BE2C (cell line): ENCODE measurements at regions not wholly inside any gene's neighbourhood (a gene's known extent, or its start where the extent isn't known, plus 50 kb on each side); places are given as distances from the start of the nearest gene placed in this dataset.

Experiments
- DNase-seq: peaks from one replicate; pipeline ENCODE4 v3.0.0-alpha.2; 2020
- H3K27me3 ChIP-seq: fragments of 250-450 bp; sonication (Bioruptor Pico); 2 replicates; pipeline ENCODE4 v1.5.1; 2020; ENCODE audit warnings: mild to moderate bottlenecking
- H3K36me3 ChIP-seq: fragments of 250-450 bp; sonication (Bioruptor Pico); 2 replicates; pipeline ENCODE4 v1.5.1; 2020; ENCODE audit warnings: mild to moderate bottlenecking
- H3K4me1 ChIP-seq: fragments of 250-450 bp; sonication (Bioruptor Pico); 2 replicates; pipeline ENCODE4 v1.5.1; 2020
- H3K4me3 ChIP-seq: 2 replicates; pipeline ENCODE4 v1.5.1; 2011; ENCODE audit warnings: low read depth, low read length
- H3K9me3 ChIP-seq: fragments of 250-450 bp; sonication (Bioruptor Pico); 2 replicates; pipeline ENCODE4 v1.5.1; 2020
- TF ChIP-seq, protein P1 (sequence below): IDR thresholded peaks from 2 replicates; pipeline ENCODE4 v1.5.1; 2012; ENCODE audit warnings: mild to moderate bottlenecking, low read depth, low read length

DNA sequence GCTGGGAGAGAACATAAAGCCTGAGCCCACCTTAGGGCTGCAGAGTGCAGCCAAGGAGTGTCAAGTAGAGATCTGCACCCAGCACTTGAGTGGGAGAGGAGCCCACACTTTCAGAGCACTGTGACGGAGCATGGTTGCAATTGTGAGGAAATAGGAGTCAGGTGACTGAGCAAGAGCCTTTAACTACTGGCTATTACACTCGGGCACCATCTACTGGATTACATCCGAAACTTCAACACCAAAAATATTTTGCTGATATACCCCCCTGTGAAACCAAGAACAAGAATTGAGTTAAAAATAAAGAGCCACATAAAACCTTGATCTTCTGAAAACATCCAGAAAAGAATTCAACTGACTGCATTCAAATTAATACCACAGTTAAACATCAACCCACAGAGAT lies 657.9 kb downstream of the NXPH1 start:
- H3K27me3 ChIP-seq, result no peaks in the 10 kb centered on the region
- no peaks in the 10 kb centered on the region for H3K4me1 ChIP-seq
- no peaks in the 10 kb centered on the region for H3K9me3 ChIP-seq
- no peak for DNase-seq
- no peaks in the 10 kb centered on the region for H3K36me3 ChIP-seq
- H3K4me3 ChIP-seq, result no peak overlapping the region
- TF ChIP-seq, protein P1, sequence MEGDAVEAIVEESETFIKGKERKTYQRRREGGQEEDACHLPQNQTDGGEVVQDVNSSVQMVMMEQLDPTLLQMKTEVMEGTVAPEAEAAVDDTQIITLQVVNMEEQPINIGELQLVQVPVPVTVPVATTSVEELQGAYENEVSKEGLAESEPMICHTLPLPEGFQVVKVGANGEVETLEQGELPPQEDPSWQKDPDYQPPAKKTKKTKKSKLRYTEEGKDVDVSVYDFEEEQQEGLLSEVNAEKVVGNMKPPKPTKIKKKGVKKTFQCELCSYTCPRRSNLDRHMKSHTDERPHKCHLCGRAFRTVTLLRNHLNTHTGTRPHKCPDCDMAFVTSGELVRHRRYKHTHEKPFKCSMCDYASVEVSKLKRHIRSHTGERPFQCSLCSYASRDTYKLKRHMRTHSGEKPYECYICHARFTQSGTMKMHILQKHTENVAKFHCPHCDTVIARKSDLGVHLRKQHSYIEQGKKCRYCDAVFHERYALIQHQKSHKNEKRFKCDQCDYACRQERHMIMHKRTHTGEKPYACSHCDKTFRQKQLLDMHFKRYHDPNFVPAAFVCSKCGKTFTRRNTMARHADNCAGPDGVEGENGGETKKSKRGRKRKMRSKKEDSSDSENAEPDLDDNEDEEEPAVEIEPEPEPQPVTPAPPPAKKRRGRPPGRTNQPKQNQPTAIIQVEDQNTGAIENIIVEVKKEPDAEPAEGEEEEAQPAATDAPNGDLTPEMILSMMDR, result peak; percentile 22

DNA sequence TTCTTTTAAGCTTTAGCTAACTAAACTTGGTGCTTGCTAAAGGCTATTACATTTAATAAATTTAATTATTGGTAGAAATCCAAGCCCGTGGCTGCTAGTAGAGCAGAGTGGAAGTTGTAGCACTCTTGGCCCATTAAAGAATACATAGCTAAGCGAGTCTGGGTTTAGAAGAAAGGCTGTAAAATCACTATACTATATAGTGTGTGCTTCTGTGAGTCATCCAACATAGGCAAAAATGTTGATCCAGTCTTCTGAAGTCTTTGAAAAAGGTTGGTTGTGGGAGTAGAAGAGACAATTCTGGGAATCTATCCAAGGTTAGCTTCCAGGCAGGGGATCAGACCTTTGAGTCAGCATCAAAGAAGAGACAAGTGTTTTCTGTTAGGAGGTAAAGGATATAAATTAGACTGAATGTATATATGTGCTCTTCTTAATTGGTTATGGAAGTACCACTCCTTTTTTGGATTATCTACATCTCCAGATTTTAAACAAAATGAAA lies 664.2 kb downstream of the NXPH1 start:
- Histone ChIP-seq H3K4me3 (no peak overlapping the region), H3K27me3 (no peaks in the 10 kb centered on the region), H3K36me3 (no peaks in the 10 kb centered on the region), H3K9me3 (no peaks in the 10 kb centered on the region), H3K4me1 (no peaks in the 10 kb centered on the region; the same call in 1 of the 2 replicates)
- TF ChIP-seq, protein P1, result no peak
- no peak for DNase-seq

DNA sequence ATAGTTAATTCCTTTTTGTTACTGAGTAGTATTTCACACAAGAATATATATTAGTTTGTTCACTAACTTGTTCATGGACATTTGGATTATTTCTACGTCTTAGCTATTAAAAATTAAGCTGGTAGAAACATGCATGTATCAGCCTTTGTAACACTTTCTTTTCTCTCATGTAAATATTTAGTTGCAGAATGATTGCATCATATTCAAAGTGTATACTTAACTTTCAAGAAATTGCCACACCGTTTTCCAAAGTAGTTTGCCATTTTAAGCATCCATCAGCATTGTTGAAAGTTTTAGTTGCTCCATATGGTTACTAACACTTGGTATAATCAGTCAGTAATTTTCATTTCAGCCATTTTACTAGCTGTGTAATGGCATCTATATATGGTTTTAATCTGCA lies 666.9 kb downstream of the NXPH1 start:
- Histone ChIP-seq H3K9me3 (no peaks in the 10 kb centered on the region), H3K4me1 (no peaks in the 10 kb centered on the region; the same call in 1 of the 2 replicates), H3K36me3 (no peaks in the 10 kb centered on the region), H3K4me3 (no peak overlapping the region), H3K27me3 (no peaks in the 10 kb centered on the region)
- TF ChIP-seq, protein P1, result no peak
- no peak for DNase-seq

GRCh38 chr7:9102846-9103245 lies 669.4 kb downstream of the NXPH1 start:
- Histone ChIP-seq H3K4me1 (no peaks in the 10 kb centered on the region), H3K9me3 (no peaks in the 10 kb centered on the region), H3K36me3 (no peaks in the 10 kb centered on the region), H3K27me3 (no peaks in the 10 kb centered on the region), H3K4me3 (no peak overlapping the region)
- DNase-seq, result no peak
- TF ChIP-seq, protein P1, result no peak

DNA sequence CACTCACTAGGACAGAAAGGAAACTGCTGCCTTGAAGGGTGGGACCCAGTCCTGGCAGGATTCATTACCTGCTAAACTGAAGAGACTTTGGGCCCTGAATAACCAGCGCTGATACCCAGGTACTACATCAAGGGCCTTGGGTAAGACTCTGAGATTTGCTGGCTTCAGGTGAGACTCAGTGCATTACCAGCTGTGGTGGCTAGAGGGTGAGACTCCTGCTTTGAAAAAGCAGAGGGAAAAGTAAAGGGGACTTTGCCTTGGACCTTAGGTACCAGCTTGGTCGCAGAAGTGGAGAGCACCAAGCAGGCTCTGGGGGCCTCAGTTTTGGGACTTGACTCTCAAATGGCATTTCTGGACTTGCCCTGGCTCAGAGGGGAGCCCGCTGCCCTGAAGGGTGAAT lies 673.3 kb downstream of the NXPH1 start:
- Histone ChIP-seq H3K27me3 (no peaks in the 10 kb centered on the region), H3K4me1 (no peaks in the 10 kb centered on the region), H3K4me3 (no peak overlapping the region), H3K9me3 (no peaks in the 10 kb centered on the region), H3K36me3 (no peaks in the 10 kb centered on the region)
- DNase-seq, result no peak
- TF ChIP-seq, protein P1, result no peak

DNA sequence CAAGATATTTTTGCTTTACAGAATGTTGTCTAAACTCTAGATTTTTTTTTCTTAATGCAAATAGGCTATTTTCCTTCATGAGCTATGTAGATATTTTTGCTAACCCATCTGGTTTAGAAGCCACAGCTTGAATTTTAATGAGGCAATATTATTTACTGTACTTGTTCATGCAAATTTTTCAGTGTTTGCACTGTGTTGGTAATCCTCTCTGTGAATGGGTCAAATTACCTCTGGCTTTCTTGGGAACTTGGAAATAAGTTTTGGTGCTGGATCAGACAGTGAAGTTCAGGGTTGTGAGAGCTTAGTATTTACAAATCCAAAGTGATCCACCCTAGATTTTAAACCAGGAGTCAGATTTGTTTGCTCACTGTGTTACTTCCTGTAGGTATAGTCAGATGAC lies 686.9 kb downstream of the NXPH1 start:
- Histone ChIP-seq H3K4me3 (no peak overlapping the region), H3K4me1 (peaks cover 6% of the 10 kb centered on the region), H3K27me3 (no peaks in the 10 kb centered on the region), H3K9me3 (no peaks in the 10 kb centered on the region), H3K36me3 (no peaks in the 10 kb centered on the region)
- DNase-seq, result no peak
- TF ChIP-seq, protein P1, result no peak
